MG63 (cell line): ENCODE measurements at regions not wholly inside any gene's neighbourhood (a gene's known extent, or its start where the extent isn't known, plus 50 kb on each side); places are given as distances from the start of the nearest gene placed in this dataset.

Source experiments
- DNase-seq: peaks from one replicate; pipeline ENCODE4 v3.0.0-alpha.2; 2020
- H3K27me3 ChIP-seq: fragments of 250-450 bp; sonication (Bioruptor Pico); 2 replicates; pipeline ENCODE4 v1.5.1; 2020; ENCODE audit warnings: mild to moderate bottlenecking, moderate library complexity
- H3K36me3 ChIP-seq: fragments of 250-450 bp; sonication (Bioruptor Pico); 2 replicates; pipeline ENCODE4 v1.5.1; 2020; ENCODE audit warnings: mild to moderate bottlenecking, moderate library complexity
- H3K4me3 ChIP-seq: fragments of 250-450 bp; sonication (Bioruptor Pico); 2 replicates; pipeline ENCODE4 v1.5.1; 2020; ENCODE audit warnings: mild to moderate bottlenecking, moderate library complexity
- H3K9me3 ChIP-seq: fragments of 250-450 bp; sonication (Bioruptor Pico); 2 replicates; pipeline ENCODE4 v1.5.1; 2020; ENCODE audit warnings: mild to moderate bottlenecking, moderate library complexity

DNA sequence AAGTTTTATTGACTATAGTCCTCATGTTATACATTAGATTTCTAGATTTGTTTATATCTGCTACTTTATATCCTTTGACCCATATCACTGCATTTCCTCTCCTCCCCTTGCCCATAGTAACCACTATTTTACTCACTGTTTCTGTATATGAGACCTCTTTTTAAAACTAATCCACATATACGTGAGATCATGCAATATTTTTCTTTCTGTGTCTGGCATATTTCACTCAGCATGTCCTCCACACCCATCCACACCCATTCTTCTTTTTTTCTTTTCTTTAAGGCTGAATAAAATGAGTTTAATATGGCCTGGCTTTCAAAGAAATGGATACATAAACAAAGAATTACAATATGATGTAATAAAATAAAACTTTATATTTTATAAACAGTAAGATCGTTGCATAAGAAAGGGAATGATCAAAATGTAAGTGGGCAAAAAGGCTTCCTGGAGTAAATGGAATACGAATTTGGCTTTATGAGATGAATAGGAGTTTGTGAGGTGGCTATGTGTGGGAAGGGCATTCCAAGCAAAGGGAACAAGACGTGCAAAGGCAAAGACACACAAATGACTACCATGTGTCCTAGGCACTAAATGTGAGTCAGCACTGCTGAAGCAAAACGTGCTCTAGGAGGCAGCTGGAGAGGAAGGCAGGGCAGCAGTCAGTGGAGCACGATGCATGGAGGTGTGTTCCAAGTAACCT lies 53.2 kb upstream of the HIF1A start:
- peak; percentile 59 for DNase-seq
- Histone ChIP-seq H3K4me3 (no peak overlapping the region), H3K36me3 (no peaks in the 10 kb centered on the region), H3K27me3 (no peaks in the 10 kb centered on the region), H3K9me3 (no peaks in the 10 kb centered on the region)

DNA sequence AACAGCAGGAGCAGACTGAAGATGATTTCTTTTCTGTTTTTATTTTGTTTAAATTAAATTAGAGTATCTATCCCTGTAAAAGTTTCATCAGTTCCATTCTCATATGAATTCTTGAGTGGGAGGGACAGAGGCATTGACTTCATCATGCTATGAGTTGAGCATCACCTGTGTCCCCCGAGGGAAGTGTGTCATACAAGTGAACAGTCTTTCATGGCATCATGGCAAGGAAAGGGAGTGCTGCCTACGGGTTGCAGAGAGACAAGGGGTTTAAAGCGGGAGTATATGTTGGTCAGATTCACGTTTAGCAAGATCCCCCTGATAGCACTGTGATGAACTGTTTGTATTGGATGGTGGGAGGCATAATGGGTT lies 52.7 kb upstream of the HIF1A start:
- Histone ChIP-seq H3K27me3 (no peaks in the 10 kb centered on the region), H3K36me3 (no peaks in the 10 kb centered on the region), H3K4me3 (no peak overlapping the region), H3K9me3 (no peaks in the 10 kb centered on the region)
- DNase-seq = no peak

DNA sequence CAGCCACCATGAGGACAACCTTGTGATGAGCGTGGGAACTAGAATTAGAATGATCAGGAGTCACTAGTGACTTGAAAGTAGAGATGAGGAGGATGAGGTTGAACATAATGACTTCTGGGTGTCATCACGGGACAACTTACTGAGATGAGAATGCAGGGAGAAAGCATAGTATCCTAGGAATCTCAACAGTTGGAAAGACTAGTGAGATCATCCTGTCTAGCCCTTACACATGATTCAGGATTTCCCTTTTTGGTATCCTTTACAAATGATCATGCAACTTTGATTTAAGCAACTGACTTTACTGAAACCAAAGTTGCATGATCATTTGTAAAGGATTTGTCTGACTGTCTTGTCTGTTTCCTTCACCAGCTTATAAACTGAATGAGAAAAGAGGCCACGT lies 51.8 kb upstream of the HIF1A start:
- Histone ChIP-seq H3K4me3 (no peak overlapping the region), H3K27me3 (no peaks in the 10 kb centered on the region), H3K9me3 (no peaks in the 10 kb centered on the region), H3K36me3 (no peaks in the 10 kb centered on the region)
- DNase-seq = no peak

DNA sequence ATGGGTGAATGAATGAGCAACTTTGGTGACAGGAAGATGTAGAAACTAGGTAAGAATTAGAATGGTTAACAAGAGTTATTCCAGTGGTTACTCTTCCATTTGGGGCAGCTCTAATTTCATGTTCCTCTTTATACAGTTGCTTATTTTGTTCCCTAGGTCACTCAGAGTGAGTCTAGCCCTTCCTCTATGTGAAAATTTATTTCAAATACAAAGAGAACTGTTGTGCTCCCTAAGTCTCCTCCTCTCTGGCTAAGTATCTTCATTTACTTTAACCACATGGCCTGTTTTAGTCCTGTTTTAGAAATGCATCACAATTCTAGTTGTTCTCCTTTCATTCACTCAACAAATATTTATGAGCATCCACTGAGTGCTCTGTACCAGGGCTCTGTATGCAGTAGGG lies 51.1 kb upstream of the HIF1A start:
- no peak overlapping the region for H3K4me3 ChIP-seq
- H3K36me3 ChIP-seq = no peaks in the 10 kb centered on the region
- no peaks in the 10 kb centered on the region for H3K27me3 ChIP-seq
- H3K9me3 ChIP-seq = no peaks in the 10 kb centered on the region
- DNase-seq = no peak

DNA sequence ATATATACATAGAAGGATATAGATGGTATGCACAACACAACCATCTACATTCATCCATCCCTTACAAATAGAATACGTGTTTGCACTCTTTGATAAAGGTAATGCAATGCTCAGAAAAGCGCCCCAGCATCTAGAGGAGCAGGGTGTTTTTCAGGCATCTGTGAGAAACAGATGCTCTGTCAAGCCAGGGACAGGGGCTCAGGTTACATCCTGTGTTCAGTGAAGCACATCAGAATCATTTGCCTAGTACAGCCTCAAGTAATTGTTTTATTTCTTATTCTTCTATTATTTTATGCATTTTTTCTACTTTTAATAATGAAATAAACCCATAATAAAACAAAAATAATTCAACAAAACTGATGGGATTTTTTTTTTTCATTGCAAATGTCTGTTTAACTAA lies 50.5 kb upstream of the HIF1A start:
- Histone ChIP-seq H3K4me3 (no peak overlapping the region), H3K27me3 (no peaks in the 10 kb centered on the region), H3K9me3 (no peaks in the 10 kb centered on the region), H3K36me3 (no peaks in the 10 kb centered on the region)
- no peak for DNase-seq

DNA sequence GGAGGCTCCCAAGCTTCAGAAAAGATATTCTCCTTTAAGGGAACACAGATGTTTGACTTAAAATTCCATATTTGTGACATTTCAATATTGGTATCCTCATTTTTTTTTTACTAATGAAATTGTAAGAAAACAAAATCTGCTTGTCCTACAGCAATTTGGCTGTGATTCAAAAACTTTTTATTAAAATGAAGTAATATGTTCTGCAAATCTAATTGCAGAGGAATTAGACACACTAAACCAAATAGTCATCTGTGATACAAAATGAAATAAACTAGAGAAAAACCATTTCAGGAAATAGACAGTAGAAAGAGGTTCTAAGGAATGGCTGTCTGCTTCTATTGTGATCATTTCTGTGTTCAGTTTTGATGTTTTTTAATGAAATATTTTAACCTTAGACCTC lies 50.1 kb upstream of the HIF1A start:
- no peak for DNase-seq
- Histone ChIP-seq H3K9me3 (no peaks in the 10 kb centered on the region), H3K36me3 (no peaks in the 10 kb centered on the region), H3K27me3 (no peaks in the 10 kb centered on the region), H3K4me3 (no peak overlapping the region)
